ENCODE measurements at regions not wholly inside any gene's neighbourhood (a gene's known extent, or its start where the extent isn't known, plus 50 kb on each side); places are given as distances from the start of the nearest gene placed in this dataset.

- no peak for TF ChIP-seq CTCF (IDR thresholded peaks at IDR 0.05)
- no peak for TF ChIP-seq POLR2A (IDR thresholded peaks at IDR 0.05)
Observed at GRCh38 chr3:162994165-162994564, 1497.6 kb downstream of the OTOL1 start.
